ENCODE measurements at regions not wholly inside any gene's neighbourhood (a gene's known extent, or its start where the extent isn't known, plus 50 kb on each side); places are given as distances from the start of the nearest gene placed in this dataset.

GRCh38 chr20:52708137-52708536, 264.0 kb upstream of the TSHZ2 start:
- DNase-seq = no peak

GRCh38 chr20:52704553-52704952, 267.6 kb upstream of the TSHZ2 start:
- no peak for DNase-seq

- DNase-seq = no peak
Observed at GRCh38 chr20:52688345-52688744, 283.8 kb upstream of the TSHZ2 start.

- no peak for DNase-seq
Observed at GRCh38 chr20:52684905-52685304, 287.3 kb upstream of the TSHZ2 start.

GRCh38 chr20:52684176-52684575, 288.0 kb upstream of the TSHZ2 start:
- no peak for DNase-seq

- no peak for DNase-seq
Observed at GRCh38 chr20:52683761-52684160, 288.4 kb upstream of the TSHZ2 start.

GRCh38 chr20:52682237-52682636, 289.9 kb upstream of the TSHZ2 start:
- no peak for DNase-seq

GRCh38 chr20:52681288-52681687, 290.9 kb upstream of the TSHZ2 start:
- no peak for DNase-seq

GRCh38 chr20:52677216-52677615, 294.9 kb upstream of the TSHZ2 start:
- no peak for DNase-seq

GRCh38 chr20:52676283-52676995, 295.7 kb upstream of the TSHZ2 start:
- DNase-seq = no peak

GRCh38 chr20:52675375-52675774, 296.8 kb upstream of the TSHZ2 start:
- no peak for DNase-seq

- DNase-seq = no peak
Observed at GRCh38 chr20:52668626-52669025, 303.5 kb upstream of the TSHZ2 start.

GRCh38 chr20:52667358-52667757, 304.8 kb upstream of the TSHZ2 start:
- no peak for DNase-seq

GRCh38 chr20:52665441-52665840, 306.7 kb upstream of the TSHZ2 start:
- DNase-seq = no peak

- DNase-seq = no peak
Observed at GRCh38 chr20:52655395-52655794, 316.8 kb upstream of the TSHZ2 start.

- no peak for DNase-seq
Observed at GRCh38 chr20:52654567-52654966, 317.6 kb upstream of the TSHZ2 start.

- peak; percentile 1 for DNase-seq
Observed at GRCh38 chr20:52652271-52652670, 319.9 kb upstream of the TSHZ2 start.

- no peak for DNase-seq
Observed at GRCh38 chr20:52649727-52650126, 322.4 kb upstream of the TSHZ2 start.

- DNase-seq = no peak
Observed at GRCh38 chr20:52645822-52646221, 326.3 kb upstream of the TSHZ2 start.

- no peak for DNase-seq
Observed at GRCh38 chr20:52643034-52643433, 329.1 kb upstream of the TSHZ2 start.

GRCh38 chr20:52637201-52637600, 335.0 kb upstream of the TSHZ2 start:
- DNase-seq = no peak

- DNase-seq = no peak
Observed at GRCh38 chr20:52631469-52631868, 340.7 kb upstream of the TSHZ2 start.

GRCh38 chr20:52630138-52630537, 342.0 kb upstream of the TSHZ2 start:
- DNase-seq = no peak

GRCh38 chr20:52624281-52624680, 347.9 kb upstream of the TSHZ2 start:
- no peak for DNase-seq

GRCh38 chr20:52622081-52622480, 350.1 kb upstream of the TSHZ2 start:
- DNase-seq = no peak

Data from GF-D8 (cell line).